Endothelial cell of umbilical vein (primary cell): ENCODE measurements at regions not wholly inside any gene's neighbourhood (a gene's known extent, or its start where the extent isn't known, plus 50 kb on each side); places are given as distances from the start of the nearest gene placed in this dataset.

Source experiments
- CTCF ChIP-seq, 2 donors: IDR thresholded peaks; 1 replicate in 1 of 2; 2 replicates in 1 of 2; pipeline ENCODE4 v1.5.1; 2011; ENCODE audit warnings: low read length in 2 of 2, mild to moderate bottlenecking in 2 of 2, moderate library complexity in 2 of 2, control low read depth in 1 of 2, inconsistent platforms in 1 of 2, low read depth in 1 of 2; ENCODE audit not compliant: insufficient read depth in 1 of 2; ENCODE audit errors: extremely low read depth in 1 of 2
- EZH2 ChIP-seq: IDR thresholded peaks from 2 replicates; pipeline ENCODE4 v1.6.1; 2012; ENCODE audit warnings: borderline replicate concordance, low read depth, mild to moderate bottlenecking, moderate library complexity, low read length, inconsistent platforms; ENCODE audit not compliant: severe bottlenecking
- FOS ChIP-seq: IDR thresholded peaks from 2 replicates; pipeline ENCODE4 v1.6.1; 2011; ENCODE audit warnings: mild to moderate bottlenecking, low read length, moderate library complexity, borderline replicate concordance; ENCODE audit not compliant: insufficient read depth
- GATA2 ChIP-seq: IDR thresholded peaks from 2 replicates; pipeline ENCODE4 v1.7.0; 2011; ENCODE audit warnings: low read depth, mild to moderate bottlenecking, moderate library complexity, mixed read lengths, low read length; ENCODE audit not compliant: insufficient read length, insufficient read depth
- JUN ChIP-seq: IDR thresholded peaks from 2 replicates; pipeline ENCODE4 v1.6.1; 2011; ENCODE audit warnings: borderline replicate concordance, low read depth; ENCODE audit not compliant: insufficient read length, insufficient read depth
- MAX ChIP-seq: IDR thresholded peaks from 2 replicates; pipeline ENCODE4 v1.6.1; 2011; ENCODE audit not compliant: insufficient read depth, insufficient read length
- MYC ChIP-seq: IDR thresholded peaks from one replicate; pipeline ENCODE4 v1.6.1; 2011; ENCODE audit warnings: mild to moderate bottlenecking, low read depth, low read length
- POLR2A ChIP-seq: IDR thresholded peaks from 2 replicates; pipeline ENCODE4 v1.6.1; 2012; ENCODE audit warnings: low read depth, mild to moderate bottlenecking, control low read depth, low read length
- POLR2AphosphoS5 ChIP-seq: IDR thresholded peaks from 2 replicates; pipeline ENCODE4 v1.6.1; 2012; ENCODE audit warnings: low read depth, mild to moderate bottlenecking, control low read depth, low read length, moderate library complexity; ENCODE audit not compliant: insufficient read depth

- TF ChIP-seq GATA2 (no peak), CTCF (IDR thresholded peaks at IDR 0.05; ENCODE audit: extremely low read depth in 1 of 2, insufficient read depth in 1 of 2, low read depth in 1 of 2, low read length in 2 of 2) (no peak), MYC (no peak), EZH2 (no peak), JUN (no peak), MAX (no peak), POLR2A (no peak), FOS (no peak), POLR2AphosphoS5 (no peak)
Measured at GRCh38 chr11:37105427-37105826, 507.4 kb upstream of the RAG2 start.
